NCI-H2171 (cell line): ENCODE measurements at regions not wholly inside any gene's neighbourhood (a gene's known extent, or its start where the extent isn't known, plus 50 kb on each side); places are given as distances from the start of the nearest gene placed in this dataset.
A peak's percentile ranks its signal among the peaks of the same experiment; 100 is the strongest.

ENCODE experiments used
- DNase-seq: peaks from one replicate; lab custom pipeline; 2025; lab: John Stamatoyannopoulos, UW

DNA sequence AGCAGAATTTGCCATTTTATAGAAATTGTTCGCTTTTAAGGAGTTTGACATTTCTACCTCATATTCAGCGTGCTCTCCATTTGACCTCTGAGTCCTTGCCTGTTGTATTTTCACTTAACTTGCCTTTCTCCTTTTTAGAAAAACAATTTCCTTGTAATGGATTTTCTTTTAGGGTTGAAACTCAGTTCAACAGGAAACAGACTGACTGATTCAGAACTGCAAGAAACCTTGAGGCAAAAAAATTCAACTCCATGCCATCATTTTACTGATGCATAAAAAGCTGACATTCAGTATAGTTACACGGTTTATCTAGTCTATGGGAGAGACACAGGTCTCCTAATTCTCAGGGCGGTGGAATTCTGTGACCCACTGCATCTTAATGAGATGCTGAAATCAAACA is 59.8 kb downstream of the MRPS30 start:
- DNase-seq = no peak

GRCh38 chr5:44869928-44870327 is 61.2 kb downstream of the MRPS30 start:
- DNase-seq = no peak

DNA sequence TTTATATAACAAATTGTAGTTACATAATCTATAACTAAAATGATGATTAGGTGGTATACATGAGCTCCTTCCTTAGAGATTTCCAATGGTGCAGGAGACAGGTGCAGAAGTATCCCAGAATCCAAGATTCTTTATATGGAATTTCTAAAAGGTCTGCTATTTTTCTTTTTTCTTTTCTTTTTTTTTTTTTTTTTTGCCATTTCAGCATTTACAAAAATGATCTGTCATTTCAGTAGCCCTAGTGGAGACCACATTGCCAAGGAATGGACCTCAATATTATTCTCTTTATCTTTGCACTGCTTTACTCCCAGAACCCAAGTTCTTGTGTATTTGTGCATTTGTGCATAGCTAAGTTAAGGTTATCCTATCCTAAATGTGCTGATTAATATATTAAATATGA is 61.7 kb downstream of the MRPS30 start:
- DNase-seq = no peak

- DNase-seq = no peak
Measured at GRCh38 chr5:44871401-44871800, 62.7 kb downstream of the MRPS30 start.

DNA sequence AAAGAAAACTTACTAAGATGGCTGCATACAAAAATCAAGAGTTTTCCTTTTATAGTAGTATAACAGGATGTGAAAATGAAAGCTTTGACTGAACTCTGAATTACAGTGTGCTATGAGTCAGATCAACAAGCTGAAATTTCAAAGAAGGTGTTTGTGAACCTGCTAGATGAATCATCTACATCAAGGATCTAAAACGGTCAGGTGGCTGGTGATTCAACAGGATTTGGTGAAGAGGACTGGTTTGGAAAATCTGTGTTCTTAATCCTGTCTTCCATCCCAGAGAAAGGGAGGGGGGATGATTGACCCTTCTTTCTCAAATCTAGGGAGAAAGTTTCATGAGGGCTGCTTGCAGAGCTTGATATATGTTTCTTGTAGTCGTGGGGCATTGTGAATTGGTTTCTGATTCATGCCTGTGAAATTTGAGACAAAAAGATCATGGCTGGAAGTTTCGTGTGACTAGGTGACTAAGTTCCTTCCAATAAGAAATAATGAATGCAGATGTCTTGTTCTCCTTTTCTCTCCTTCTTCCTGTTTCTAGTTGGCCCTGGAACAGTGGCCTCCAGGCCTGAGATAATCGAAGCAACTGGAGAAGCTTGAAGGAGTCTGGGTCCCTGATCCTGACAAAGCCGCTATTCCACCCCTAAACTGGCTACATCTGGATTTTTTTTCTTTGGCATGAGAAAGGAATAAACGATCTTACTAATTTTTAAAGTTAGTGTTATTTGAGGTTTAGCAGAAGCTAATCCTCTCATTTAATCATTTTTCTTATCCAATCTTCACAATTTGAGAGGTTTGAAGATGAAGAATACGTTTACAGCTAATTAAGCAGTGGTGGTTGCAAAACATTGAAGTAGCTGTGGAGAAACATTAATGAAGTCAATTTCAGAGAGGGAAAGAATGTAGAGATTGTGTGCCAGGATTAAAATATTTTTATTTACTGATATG is 67.2 kb downstream of the MRPS30 start:
- no peak for DNase-seq

DNA sequence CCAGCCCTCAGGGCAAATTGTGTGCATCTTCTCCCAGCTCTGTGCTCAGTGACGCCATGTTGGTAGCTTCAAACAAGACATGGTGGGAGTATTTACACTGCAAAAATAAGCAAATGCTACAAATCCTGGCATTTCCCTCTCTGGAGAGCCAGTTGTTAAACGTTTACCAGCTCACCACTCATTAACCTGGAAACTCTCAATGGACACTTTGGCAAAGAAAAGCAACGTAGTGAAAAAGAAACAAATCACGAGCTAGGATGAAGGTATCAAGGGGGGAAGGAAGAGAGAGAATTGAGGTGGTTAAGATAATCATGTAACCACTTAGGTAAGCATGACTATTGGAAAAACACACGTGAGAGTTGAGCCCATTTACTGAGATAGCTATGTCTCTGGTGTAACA is 72.5 kb downstream of the MRPS30 start:
- no peak for DNase-seq

DNA sequence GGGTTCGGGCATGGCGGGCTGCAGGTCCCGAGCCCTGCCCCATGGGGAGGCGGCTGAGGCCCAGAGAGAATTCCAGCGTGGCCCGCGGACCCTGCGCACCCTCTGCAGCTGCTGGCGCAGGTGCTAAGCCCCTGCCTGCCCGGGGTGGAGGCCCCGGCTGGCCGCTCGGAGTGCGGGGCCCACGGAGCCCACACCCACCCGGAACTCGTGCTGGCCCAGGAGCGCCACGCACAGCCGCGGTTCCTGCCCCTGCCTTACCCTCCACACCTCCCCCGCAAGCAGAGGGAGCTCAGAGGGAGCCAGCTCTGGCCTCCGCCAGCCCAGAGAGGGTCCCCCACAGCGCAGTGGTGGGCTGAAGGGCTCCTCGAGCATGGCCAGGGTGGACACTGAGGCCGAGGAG is 75.3 kb downstream of the MRPS30 start:
- DNase-seq = no peak

DNA sequence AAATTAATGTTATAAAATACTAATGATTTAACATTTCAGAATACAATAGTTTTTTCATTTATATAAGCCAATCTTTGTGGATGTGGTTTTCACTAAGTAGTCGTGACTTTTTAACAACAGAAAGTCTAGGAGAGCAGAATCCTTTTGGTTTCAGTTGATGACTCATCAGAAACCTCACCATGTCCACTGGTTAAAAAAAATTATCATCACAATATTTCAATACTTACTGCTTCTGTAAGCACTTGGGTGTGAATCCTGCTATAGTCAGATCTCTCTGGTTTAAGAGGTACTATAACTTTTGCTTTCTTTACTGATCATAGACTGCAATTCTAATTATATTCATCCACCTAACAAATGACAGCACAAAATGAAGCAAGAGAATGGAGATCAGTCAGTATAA is 77.2 kb downstream of the MRPS30 start:
- no peak for DNase-seq

DNA sequence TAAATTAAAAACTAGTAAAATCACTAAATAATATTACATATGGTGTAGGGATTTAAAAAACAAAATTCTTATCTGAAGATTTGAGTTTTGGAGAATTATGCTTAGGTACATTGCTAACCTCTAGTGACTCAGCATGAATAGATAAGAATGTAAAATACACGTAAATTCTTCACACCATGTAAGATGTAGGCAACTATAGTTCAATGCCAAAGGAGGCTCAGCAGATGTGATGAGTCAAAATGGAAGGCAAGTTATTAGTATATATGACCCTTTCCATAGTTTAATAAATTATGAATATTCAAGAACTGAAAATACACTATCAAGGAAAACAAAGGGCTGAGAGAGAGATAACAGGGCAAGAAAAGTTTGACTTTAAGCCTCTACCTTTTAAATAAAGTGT is 79.0 kb downstream of the MRPS30 start:
- no peak for DNase-seq

DNA sequence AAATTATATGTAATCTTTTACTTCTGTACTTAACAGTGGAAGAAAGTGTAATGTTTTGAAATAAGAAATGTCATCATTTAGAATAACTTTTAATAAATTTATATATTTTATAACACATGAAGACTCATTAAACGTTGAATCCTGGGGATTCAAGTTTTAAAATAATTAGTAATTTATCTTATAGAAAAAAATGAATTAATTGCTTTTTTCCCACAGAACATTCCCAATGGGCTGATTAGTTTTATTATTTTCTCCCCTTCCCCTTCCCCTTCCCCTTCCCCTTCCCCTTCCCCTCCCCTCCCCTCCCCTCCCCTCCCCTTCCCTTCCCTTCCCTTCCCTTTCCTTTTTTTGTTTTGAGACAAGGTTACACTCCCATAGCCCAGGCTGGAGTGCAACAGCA is 79.7 kb downstream of the MRPS30 start:
- DNase-seq = no peak

GRCh38 chr5:44891116-44891515 is 82.4 kb downstream of the MRPS30 start:
- DNase-seq = no peak

GRCh38 chr5:44900273-44900954 is 91.7 kb downstream of the MRPS30 start:
- no peak for DNase-seq

DNA sequence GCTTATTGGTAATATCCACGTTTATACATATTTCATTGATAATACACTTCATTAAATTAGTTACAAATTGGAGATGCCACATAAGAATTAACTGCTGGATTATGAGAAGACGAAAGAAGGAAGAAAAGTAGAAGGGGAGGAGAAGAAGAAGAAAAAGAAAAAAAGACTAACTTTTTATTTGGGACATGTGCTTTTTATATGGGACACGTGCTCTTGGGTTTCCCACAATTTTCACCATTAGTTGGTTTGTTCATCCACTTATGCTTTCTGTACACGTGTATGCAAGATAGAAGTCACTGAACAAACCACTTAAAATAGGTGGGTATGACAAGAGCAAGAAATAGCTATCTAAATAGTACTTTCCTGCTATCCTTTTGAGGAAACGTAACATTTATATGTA is 98.6 kb downstream of the MRPS30 start:
- no peak for DNase-seq

- DNase-seq = no peak
Measured at GRCh38 chr5:44909004-44909403, 100.3 kb downstream of the MRPS30 start.

DNA sequence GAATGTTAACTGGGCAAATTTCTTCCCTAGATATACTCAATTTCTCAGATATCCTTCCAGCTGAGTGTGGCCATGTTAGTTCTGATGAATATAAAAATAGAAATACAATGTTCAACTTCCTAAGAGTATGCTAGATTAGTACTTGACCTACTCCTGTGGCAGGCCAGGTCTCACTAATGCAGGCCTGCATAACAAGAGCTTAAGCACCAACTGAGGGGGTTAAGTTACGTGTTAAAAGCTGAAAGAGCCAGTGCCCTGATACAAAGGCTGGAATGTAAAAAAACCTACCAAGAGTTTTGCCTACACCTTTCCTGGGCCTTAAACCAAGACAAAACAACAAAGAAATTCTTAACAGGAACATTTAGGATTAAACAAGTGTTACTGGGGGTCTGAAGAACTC is 102.8 kb downstream of the MRPS30 start:
- DNase-seq = no peak

- DNase-seq = no peak
Measured at GRCh38 chr5:44914221-44914620, 105.5 kb downstream of the MRPS30 start.

DNA sequence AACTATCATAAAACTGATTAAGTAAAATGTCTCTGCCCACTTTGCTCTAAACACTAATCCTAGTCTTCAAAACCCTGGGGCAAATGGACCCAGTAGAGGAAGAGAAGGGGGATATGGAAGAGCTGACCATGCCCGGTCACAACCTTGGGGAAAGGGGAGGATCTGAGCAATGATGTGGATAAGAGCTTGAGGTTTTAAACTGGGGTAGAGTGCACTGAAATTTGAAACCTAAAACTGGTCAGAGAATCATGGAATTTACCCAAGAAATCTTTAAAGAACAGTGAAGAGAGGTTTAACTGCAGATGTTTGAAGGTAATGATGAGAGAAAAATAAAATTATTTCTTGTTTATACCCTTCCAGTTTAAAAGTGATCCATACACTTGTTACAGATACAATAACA is 110.8 kb downstream of the MRPS30 start:
- DNase-seq = no peak

DNA sequence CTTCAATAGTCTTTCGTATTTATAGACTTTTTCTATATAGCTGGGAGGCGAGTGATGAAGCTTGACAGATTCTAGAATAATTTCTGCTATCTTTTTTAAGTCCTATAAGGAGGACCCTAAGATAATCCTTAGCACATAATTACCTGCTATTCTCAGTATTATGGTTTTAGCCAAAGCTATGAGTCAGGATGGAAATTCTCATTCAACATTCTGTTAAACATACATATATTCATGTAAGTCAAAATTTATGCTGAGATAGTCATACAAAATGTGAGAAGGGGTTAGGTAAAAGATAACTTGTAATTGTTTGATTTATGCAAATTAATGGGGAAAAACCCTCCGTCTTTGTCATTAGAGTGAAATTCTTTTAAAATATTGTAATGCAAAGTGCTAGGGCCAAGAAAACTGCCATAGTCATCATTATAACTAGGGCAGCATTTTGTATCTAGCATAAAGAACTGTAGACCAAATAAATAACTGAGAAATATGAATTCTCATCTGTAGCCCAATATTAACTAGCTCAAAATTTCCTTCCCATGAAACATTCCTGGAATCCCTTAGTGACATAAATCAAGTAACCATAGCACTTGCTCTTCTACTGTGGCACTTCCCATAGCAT is 118.5 kb downstream of the MRPS30 start:
- no peak for DNase-seq

- DNase-seq = no peak
Measured at GRCh38 chr5:44932922-44933585, 124.3 kb downstream of the MRPS30 start.

DNA sequence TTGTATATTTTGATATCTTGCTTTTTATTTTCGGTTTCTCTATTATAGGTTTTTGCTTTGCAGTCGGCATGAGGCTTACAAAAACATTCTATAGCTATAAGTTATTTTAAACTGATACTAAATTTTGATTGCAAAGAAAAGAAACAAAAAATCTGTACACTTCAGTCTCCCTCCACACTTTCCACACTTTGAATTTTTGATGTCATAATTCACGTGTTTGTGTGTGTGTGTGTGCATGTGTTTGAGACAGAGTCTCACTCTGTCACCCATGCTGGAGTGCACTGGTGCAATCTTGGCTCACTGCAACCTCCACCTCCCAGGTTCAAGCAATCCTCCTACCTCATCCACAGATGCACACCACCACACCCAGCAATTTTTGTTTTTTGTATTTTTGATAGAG is 124.9 kb downstream of the MRPS30 start:
- no peak for DNase-seq

GRCh38 chr5:44935262-44935661 is 126.5 kb downstream of the MRPS30 start:
- peak; percentile 6 for DNase-seq

- DNase-seq = no peak
Measured at GRCh38 chr5:44935871-44936270, 127.1 kb downstream of the MRPS30 start.
